HG02943 (cell line): ENCODE measurements at regions not wholly inside any gene's neighbourhood (a gene's known extent, or its start where the extent isn't known, plus 50 kb on each side); places are given as distances from the start of the nearest gene placed in this dataset.

Experiments used
- ATAC-seq: cut with Tn5 transposase; IDR thresholded peaks from one replicate; pipeline ENCODE4 v1.9.1; 2021; ENCODE audit warnings: mild to moderate bottlenecking, low read depth, moderate library complexity; ENCODE audit not compliant: unreplicated experiment

- ATAC-seq: no peak
Observed at GRCh38 chr2:164110515-164110914, 374.7 kb upstream of the FIGN start.

- ATAC-seq: no peak
Observed at GRCh38 chr2:164109006-164109405, 373.2 kb upstream of the FIGN start.

- ATAC-seq: no peak
Observed at GRCh38 chr2:164103271-164103670, 367.5 kb upstream of the FIGN start.

- ATAC-seq: no peak
Observed at GRCh38 chr2:164102366-164102765, 366.6 kb upstream of the FIGN start.

- no peak for ATAC-seq
Observed at GRCh38 chr2:164091673-164092072, 355.9 kb upstream of the FIGN start.

- no peak for ATAC-seq
Observed at GRCh38 chr2:164090533-164090932, 354.7 kb upstream of the FIGN start.

- no peak for ATAC-seq
Observed at GRCh38 chr2:164084066-164084465, 348.3 kb upstream of the FIGN start.

GRCh38 chr2:164080486-164080885 lies 344.7 kb upstream of the FIGN start:
- no peak for ATAC-seq

- ATAC-seq: no peak
Observed at GRCh38 chr2:164079258-164079657, 343.4 kb upstream of the FIGN start.

- no peak for ATAC-seq
Observed at GRCh38 chr2:164078421-164078820, 342.6 kb upstream of the FIGN start.

GRCh38 chr2:164073101-164074074 lies 337.6 kb upstream of the FIGN start:
- ATAC-seq: no peak

GRCh38 chr2:164069540-164069939 lies 333.7 kb upstream of the FIGN start:
- ATAC-seq: no peak

GRCh38 chr2:164068063-164068462 lies 332.3 kb upstream of the FIGN start:
- no peak for ATAC-seq

- ATAC-seq: no peak
Observed at GRCh38 chr2:164066095-164066494, 330.3 kb upstream of the FIGN start.

GRCh38 chr2:164065038-164065437 lies 329.2 kb upstream of the FIGN start:
- ATAC-seq: no peak

- ATAC-seq: no peak
Observed at GRCh38 chr2:164061129-164061746, 325.4 kb upstream of the FIGN start.

GRCh38 chr2:164060031-164060430 lies 324.2 kb upstream of the FIGN start:
- no peak for ATAC-seq

GRCh38 chr2:164055623-164056022 lies 319.8 kb upstream of the FIGN start:
- ATAC-seq: no peak

GRCh38 chr2:164054651-164055050 lies 318.8 kb upstream of the FIGN start:
- no peak for ATAC-seq

GRCh38 chr2:164053021-164053420 lies 317.2 kb upstream of the FIGN start:
- ATAC-seq: no peak

GRCh38 chr2:164052006-164052405 lies 316.2 kb upstream of the FIGN start:
- no peak for ATAC-seq

- ATAC-seq: no peak
Observed at GRCh38 chr2:164048729-164049128, 312.9 kb upstream of the FIGN start.
